DOHH2 (cell line): ENCODE measurements at regions not wholly inside any gene's neighbourhood (a gene's known extent, or its start where the extent isn't known, plus 50 kb on each side); places are given as distances from the start of the nearest gene placed in this dataset.
"Not testable (repeated sequence)": the region's sequence is repeated elsewhere in the genome, so short reads cannot be mapped to it uniquely, and the experiment has no call there.

Source experiments
- H3F3A ChIP-seq: fragments of 200-600 bp; sonication (generic), shearing (Covaris generic); 2 replicates; pipeline ENCODE4 v1.6.0; 2016; ENCODE audit warnings: antibody characterized with exemption, mild to moderate bottlenecking; ENCODE audit not compliant: control insufficient read depth, insufficient read depth
- H3K27ac ChIP-seq: fragments of 200-600 bp; sonication (generic); 2 replicates; pipeline ENCODE4 v1.5.1; 2014; ENCODE audit warnings: low read depth, mild to moderate bottlenecking, low read length, moderate library complexity
- H3K27me3 ChIP-seq: fragments of 200-600 bp; sonication (generic); 2 replicates; pipeline ENCODE4 v1.6.1; 2014; ENCODE audit warnings: mild to moderate bottlenecking, low read length, mixed read lengths; ENCODE audit not compliant: control insufficient read depth
- H3K36me3 ChIP-seq: fragments of 200-600 bp; sonication (generic); 2 replicates; pipeline ENCODE4 v1.6.1; 2014; ENCODE audit warnings: mild to moderate bottlenecking, low read length, moderate library complexity, mixed read lengths; ENCODE audit not compliant: control insufficient read depth
- H3K4me1 ChIP-seq: fragments of 200-600 bp; sonication (generic); 2 replicates; pipeline ENCODE4 v1.6.1; 2014; ENCODE audit warnings: mild to moderate bottlenecking, low read length, mixed read lengths; ENCODE audit not compliant: control insufficient read depth
- H3K4me2 ChIP-seq: fragments of 200-600 bp; sonication (generic); 2 replicates; pipeline ENCODE4 v1.6.0; 2014; ENCODE audit warnings: mild to moderate bottlenecking, low read length, moderate library complexity
- H3K4me3 ChIP-seq: fragments of 200-600 bp; sonication (generic); 2 replicates; pipeline ENCODE4 v1.5.1; 2014; ENCODE audit warnings: mild to moderate bottlenecking, low read length, mixed read lengths
- H3K79me2 ChIP-seq: fragments of 200-600 bp; sonication (generic); 2 replicates; pipeline ENCODE4 v1.6.1; 2014; ENCODE audit warnings: mild to moderate bottlenecking, low read length, mixed read lengths; ENCODE audit not compliant: control insufficient read depth
- H3K9me2 ChIP-seq: fragments of 200-600 bp; sonication (generic); replicated peaks from 2 replicates; pipeline ENCODE4 v1.6.1; 2014; ENCODE audit warnings: mild to moderate bottlenecking, low read length, mixed read lengths; ENCODE audit not compliant: control insufficient read depth
- H3K9me3 ChIP-seq: fragments of 200-600 bp; sonication (generic); 2 replicates; pipeline ENCODE4 v1.6.1; 2014; ENCODE audit warnings: antibody characterized with exemption, low read length, mixed read lengths; ENCODE audit not compliant: control insufficient read depth, insufficient read depth
- H4K20me1 ChIP-seq: fragments of 200-600 bp; sonication (generic); 2 replicates; pipeline ENCODE4 v1.6.0; 2014; ENCODE audit warnings: low read depth, mild to moderate bottlenecking, antibody characterized with exemption, low read length, moderate library complexity; ENCODE audit not compliant: control insufficient read depth, insufficient read depth
- EZH2phosphoT487 ChIP-seq: fragments of 200-600 bp; sonication (generic); IDR thresholded peaks from 2 replicates; pipeline ENCODE4 v1.6.1; 2017; ENCODE audit warnings: borderline replicate concordance, mild to moderate bottlenecking, antibody characterized with exemption, low read length, moderate library complexity, mixed read lengths
- TF ChIP-seq, protein P1 (sequence below): fragments of 200-600 bp; sonication (generic); IDR thresholded peaks from one replicate; pipeline ENCODE4 v1.5.1; 2014; ENCODE audit warnings: antibody characterized with exemption, mild to moderate bottlenecking, low read depth, low read length; ENCODE audit not compliant: poor library complexity, severe bottlenecking

- no peaks in the 10 kb centered on the region for H3K9me2 ChIP-seq
- H3F3A ChIP-seq: no peaks in the 10 kb centered on the region
- no peak overlapping the region for H3K4me3 ChIP-seq
- H3K36me3 ChIP-seq: no peaks in the 10 kb centered on the region
- no peaks in the 10 kb centered on the region for H3K4me1 ChIP-seq
- no peaks in the 10 kb centered on the region for H3K9me3 ChIP-seq
- H3K27me3 ChIP-seq: peaks cover 4% of the 10 kb centered on the region; the same call in 1 of the 2 replicates
- no peaks in the 10 kb centered on the region for H4K20me1 ChIP-seq
- H3K4me2 ChIP-seq: no peak overlapping the region
- H3K79me2 ChIP-seq: no peaks in the 10 kb centered on the region
- TF ChIP-seq EZH2phosphoT487: no peak
- TF ChIP-seq, protein P1, sequence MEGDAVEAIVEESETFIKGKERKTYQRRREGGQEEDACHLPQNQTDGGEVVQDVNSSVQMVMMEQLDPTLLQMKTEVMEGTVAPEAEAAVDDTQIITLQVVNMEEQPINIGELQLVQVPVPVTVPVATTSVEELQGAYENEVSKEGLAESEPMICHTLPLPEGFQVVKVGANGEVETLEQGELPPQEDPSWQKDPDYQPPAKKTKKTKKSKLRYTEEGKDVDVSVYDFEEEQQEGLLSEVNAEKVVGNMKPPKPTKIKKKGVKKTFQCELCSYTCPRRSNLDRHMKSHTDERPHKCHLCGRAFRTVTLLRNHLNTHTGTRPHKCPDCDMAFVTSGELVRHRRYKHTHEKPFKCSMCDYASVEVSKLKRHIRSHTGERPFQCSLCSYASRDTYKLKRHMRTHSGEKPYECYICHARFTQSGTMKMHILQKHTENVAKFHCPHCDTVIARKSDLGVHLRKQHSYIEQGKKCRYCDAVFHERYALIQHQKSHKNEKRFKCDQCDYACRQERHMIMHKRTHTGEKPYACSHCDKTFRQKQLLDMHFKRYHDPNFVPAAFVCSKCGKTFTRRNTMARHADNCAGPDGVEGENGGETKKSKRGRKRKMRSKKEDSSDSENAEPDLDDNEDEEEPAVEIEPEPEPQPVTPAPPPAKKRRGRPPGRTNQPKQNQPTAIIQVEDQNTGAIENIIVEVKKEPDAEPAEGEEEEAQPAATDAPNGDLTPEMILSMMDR: no peak
- H3K27ac ChIP-seq: no peak overlapping the region
Measured at GRCh38 chr1:229922249-229922648, 144.8 kb upstream of the GALNT2 start.

DNA sequence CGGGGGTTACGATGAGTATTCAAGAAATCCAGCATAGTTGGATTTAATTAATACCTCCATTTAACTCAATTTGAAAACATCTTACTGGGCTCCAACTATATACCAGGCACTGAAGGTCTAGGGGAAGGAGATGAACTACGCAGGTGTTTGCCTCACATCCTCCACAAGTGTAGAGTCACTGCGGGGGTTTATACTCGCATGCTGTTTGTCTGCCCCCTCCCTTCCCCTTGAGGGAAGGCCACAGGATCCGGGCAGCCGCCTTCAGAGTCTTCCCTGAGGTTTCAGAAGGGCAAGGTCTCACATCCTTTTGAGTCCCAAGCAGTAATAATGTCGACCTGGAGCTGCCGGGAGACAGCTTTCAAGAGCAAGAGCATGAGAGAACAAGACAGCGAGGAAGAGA lies 142.4 kb upstream of the GALNT2 start:
- no peaks in the 10 kb centered on the region for H3K4me1 ChIP-seq
- no peaks in the 10 kb centered on the region for H3K9me3 ChIP-seq
- H3K79me2 ChIP-seq: no peaks in the 10 kb centered on the region

DNA sequence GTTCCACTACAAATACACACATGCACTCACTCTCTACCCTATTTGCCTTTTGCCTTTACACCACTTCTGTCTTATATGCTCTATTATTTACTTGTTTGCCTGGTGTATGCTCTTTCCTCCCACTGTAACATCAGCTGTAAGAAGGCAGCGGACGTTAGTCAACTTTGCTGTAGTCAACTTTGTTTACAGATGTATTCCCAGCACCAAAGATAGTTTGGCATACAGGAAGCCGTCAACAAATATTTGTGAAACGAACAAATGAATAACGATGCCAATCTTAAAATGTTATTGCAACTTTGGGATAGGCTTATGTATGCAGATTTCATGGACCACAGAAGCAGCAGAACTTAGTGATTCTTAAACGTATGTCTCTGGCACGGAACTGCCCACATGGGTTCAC lies 138.3 kb upstream of the GALNT2 start:
- Histone ChIP-seq H3K4me1 (no peaks in the 10 kb centered on the region), H3F3A (no peaks in the 10 kb centered on the region), H3K79me2 (no peaks in the 10 kb centered on the region), H4K20me1 (no peaks in the 10 kb centered on the region), H3K36me3 (no peaks in the 10 kb centered on the region), H3K4me2 (no peak overlapping the region), H3K27me3 (peaks cover 6% of the 10 kb centered on the region; the same call in 1 of the 2 replicates), H3K27ac (no peak overlapping the region), H3K4me3 (no peak overlapping the region), H3K9me3 (no peaks in the 10 kb centered on the region), H3K9me2 (no peaks in the 10 kb centered on the region)
- TF ChIP-seq, protein P1: no peak
- no peak for TF ChIP-seq EZH2phosphoT487

More for the DNA sequence above, 142.4 kb upstream of the GALNT2 start:
- Histone ChIP-seq H3K9me2 (no peaks in the 10 kb centered on the region), H4K20me1 (no peaks in the 10 kb centered on the region), H3F3A (no peaks in the 10 kb centered on the region), H3K27me3 (peaks cover 6% of the 10 kb centered on the region; the same call in 1 of the 2 replicates), H3K4me3 (no peak overlapping the region), H3K36me3 (no peaks in the 10 kb centered on the region), H3K27ac (no peak overlapping the region), H3K4me2 (no peak overlapping the region)
- TF ChIP-seq EZH2phosphoT487: no peak
- TF ChIP-seq, protein P1: no peak

DNA sequence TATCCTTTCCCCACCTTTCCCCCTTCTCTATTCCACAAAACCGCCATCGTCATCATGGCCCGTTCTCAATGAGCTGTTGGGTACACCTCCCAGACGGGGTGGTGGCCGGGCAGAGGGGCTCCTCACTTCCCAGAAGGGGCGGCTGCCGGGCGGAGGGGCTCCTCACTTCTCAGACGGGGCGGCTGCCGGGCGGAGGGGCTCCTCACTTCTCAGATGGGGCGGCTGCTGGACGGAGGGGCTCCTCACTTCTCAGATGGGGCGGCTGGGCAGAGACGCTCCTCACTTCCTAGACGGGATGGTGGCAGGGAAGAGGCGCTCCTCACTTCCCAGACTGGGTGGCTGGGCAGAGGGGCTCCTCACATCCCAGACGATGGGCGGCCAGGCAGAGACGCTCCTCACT lies 135.3 kb upstream of the GALNT2 start:
- not testable (repeated sequence) for H3K79me2 ChIP-seq, H3K27me3 ChIP-seq, H3K4me3 ChIP-seq, H3K4me1 ChIP-seq, H3F3A ChIP-seq, H4K20me1 ChIP-seq, H3K36me3 ChIP-seq, H3K9me2 ChIP-seq, H3K9me3 ChIP-seq, H3K27ac ChIP-seq, H3K4me2 ChIP-seq

- H3K4me1 ChIP-seq, H3K27me3 ChIP-seq, H3F3A ChIP-seq, H3K27ac ChIP-seq, H3K9me3 ChIP-seq, H3K9me2 ChIP-seq, H3K4me2 ChIP-seq, H3K36me3 ChIP-seq, H3K79me2 ChIP-seq, H4K20me1 ChIP-seq, H3K4me3 ChIP-seq: not testable (repeated sequence)
Measured at GRCh38 chr1:229935157-229935556, 131.9 kb upstream of the GALNT2 start.
